ENCODE measurements at regions not wholly inside any gene's neighbourhood (a gene's known extent, or its start where the extent isn't known, plus 50 kb on each side); places are given as distances from the start of the nearest gene placed in this dataset.

DNA sequence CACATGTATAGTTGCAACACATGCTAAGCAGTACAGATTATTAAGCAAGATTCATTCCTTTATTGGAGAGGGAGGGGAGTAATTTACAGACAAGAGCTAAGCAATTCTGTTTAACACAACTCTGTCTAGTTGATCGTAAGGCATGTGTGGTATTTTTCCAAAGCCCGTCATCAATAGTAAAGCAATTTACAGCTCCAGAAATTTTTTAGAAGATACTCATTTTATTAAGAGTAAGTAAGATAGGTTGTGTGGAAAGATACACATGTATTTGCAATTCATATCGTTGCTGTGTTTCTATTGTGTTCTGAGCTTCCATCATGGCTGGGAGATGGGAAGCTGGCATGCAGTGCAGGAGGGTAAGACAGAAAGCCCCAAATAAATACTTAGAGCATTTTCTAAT, 289.2 kb upstream of the TMEM161B start:
- H2AFZ ChIP-seq (ENCODE audit: low read length) = no peak overlapping the region
- no peak for DNase-seq (ENCODE audit: low read depth in 2 of 2)
- no peaks in the 10 kb centered on the region for H4K20me1 ChIP-seq (ENCODE audit: control insufficient read depth, extremely low read depth, insufficient read depth, low read length)
- TF ChIP-seq, protein P1, sequence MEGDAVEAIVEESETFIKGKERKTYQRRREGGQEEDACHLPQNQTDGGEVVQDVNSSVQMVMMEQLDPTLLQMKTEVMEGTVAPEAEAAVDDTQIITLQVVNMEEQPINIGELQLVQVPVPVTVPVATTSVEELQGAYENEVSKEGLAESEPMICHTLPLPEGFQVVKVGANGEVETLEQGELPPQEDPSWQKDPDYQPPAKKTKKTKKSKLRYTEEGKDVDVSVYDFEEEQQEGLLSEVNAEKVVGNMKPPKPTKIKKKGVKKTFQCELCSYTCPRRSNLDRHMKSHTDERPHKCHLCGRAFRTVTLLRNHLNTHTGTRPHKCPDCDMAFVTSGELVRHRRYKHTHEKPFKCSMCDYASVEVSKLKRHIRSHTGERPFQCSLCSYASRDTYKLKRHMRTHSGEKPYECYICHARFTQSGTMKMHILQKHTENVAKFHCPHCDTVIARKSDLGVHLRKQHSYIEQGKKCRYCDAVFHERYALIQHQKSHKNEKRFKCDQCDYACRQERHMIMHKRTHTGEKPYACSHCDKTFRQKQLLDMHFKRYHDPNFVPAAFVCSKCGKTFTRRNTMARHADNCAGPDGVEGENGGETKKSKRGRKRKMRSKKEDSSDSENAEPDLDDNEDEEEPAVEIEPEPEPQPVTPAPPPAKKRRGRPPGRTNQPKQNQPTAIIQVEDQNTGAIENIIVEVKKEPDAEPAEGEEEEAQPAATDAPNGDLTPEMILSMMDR (conservative IDR thresholded peaks at IDR 0.05 in 1 of 2, IDR thresholded peaks at IDR 0.05 in 1 of 2; ENCODE audit: low read depth in 1 of 2, low read length in 2 of 2) = no peak
- no peak for TF ChIP-seq EZH2 (IDR thresholded peaks at IDR 0.05; ENCODE audit: low read length, missing control alignments)
- H3K9me3 ChIP-seq (ENCODE audit: control insufficient read depth, insufficient read depth, low read depth, low read length) = no peaks in the 10 kb centered on the region
- no peaks in the 10 kb centered on the region for H3K36me3 ChIP-seq (ENCODE audit: control insufficient read depth, insufficient read depth, low read length)
- H3K4me3 ChIP-seq (replicated peaks in 1 of 4; ENCODE audit: control extremely low read depth in 1 of 4, insufficient read depth in 1 of 4, low read depth in 3 of 4, low read length in 4 of 4) = no peak overlapping the region
- H3K4me2 ChIP-seq (ENCODE audit: extremely low read depth, insufficient read depth, low read length) = no peak overlapping the region
- H3K9ac ChIP-seq (ENCODE audit: insufficient read depth, low read length) = no peak overlapping the region
- no peaks in the 10 kb centered on the region for H3K4me1 ChIP-seq (ENCODE audit: control insufficient read depth, extremely low read depth, insufficient read depth, low read length)
- H3K27ac ChIP-seq (ENCODE audit: insufficient read depth, low read length) = no peak overlapping the region
- no peaks in the 10 kb centered on the region for H3K27me3 ChIP-seq (ENCODE audit: control insufficient read depth, insufficient read depth, low read length)
- H3K79me2 ChIP-seq (ENCODE audit: control insufficient read depth, insufficient read depth, low read length) = no peaks in the 10 kb centered on the region

GRCh38 chr5:88557131-88557530, 288.5 kb upstream of the TMEM161B start:
- H3K4me3 ChIP-seq (replicated peaks in 1 of 4; ENCODE audit: control extremely low read depth in 1 of 4, insufficient read depth in 1 of 4, low read depth in 3 of 4, low read length in 4 of 4) = no peak overlapping the region
- no peaks in the 10 kb centered on the region for H3K36me3 ChIP-seq (ENCODE audit: control insufficient read depth, insufficient read depth, low read length)
- no peak for DNase-seq (ENCODE audit: low read depth in 2 of 2)
- no peak overlapping the region for H2AFZ ChIP-seq (ENCODE audit: low read length)
- TF ChIP-seq, protein P1 (conservative IDR thresholded peaks at IDR 0.05 in 1 of 2, IDR thresholded peaks at IDR 0.05 in 1 of 2; ENCODE audit: low read depth in 1 of 2, low read length in 2 of 2) = no peak
- TF ChIP-seq EZH2 (IDR thresholded peaks at IDR 0.05; ENCODE audit: low read length, missing control alignments) = no peak
- H3K4me2 ChIP-seq (ENCODE audit: extremely low read depth, insufficient read depth, low read length) = no peak overlapping the region
- no peaks in the 10 kb centered on the region for H3K27me3 ChIP-seq (ENCODE audit: control insufficient read depth, insufficient read depth, low read length)
- no peak overlapping the region for H3K27ac ChIP-seq (ENCODE audit: insufficient read depth, low read length)
- H3K9me3 ChIP-seq (ENCODE audit: control insufficient read depth, insufficient read depth, low read depth, low read length) = no peaks in the 10 kb centered on the region
- H3K79me2 ChIP-seq (ENCODE audit: control insufficient read depth, insufficient read depth, low read length) = no peaks in the 10 kb centered on the region
- H3K4me1 ChIP-seq (ENCODE audit: control insufficient read depth, extremely low read depth, insufficient read depth, low read length) = no peaks in the 10 kb centered on the region
- H3K9ac ChIP-seq (ENCODE audit: insufficient read depth, low read length) = no peak overlapping the region
- H4K20me1 ChIP-seq (ENCODE audit: control insufficient read depth, extremely low read depth, insufficient read depth, low read length) = no peaks in the 10 kb centered on the region

DNA sequence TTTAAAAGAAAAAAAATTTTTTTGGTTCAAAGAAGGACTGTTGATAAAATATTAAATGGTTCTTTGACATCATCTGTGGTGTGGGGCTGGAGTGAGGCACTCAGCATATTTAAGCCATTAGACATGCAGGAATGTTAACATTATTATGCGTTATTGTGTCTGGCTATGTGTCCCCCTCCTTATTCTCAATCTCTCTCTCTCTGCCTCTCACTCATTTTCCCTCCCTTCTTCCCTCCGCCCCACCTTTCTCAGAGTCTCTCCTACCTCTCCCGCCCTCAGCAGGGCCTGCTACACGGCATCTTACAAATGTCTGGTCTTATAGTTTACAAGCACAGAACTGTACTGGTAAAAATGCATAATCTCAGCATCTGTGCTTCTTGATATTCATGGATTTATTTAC, 287.8 kb upstream of the TMEM161B start:
- Histone ChIP-seq H3K9ac (ENCODE audit: insufficient read depth, low read length) (no peak overlapping the region), H2AFZ (ENCODE audit: low read length) (no peak overlapping the region), H3K4me1 (ENCODE audit: control insufficient read depth, extremely low read depth, insufficient read depth, low read length) (no peaks in the 10 kb centered on the region), H3K4me3 (replicated peaks in 1 of 4; ENCODE audit: control extremely low read depth in 1 of 4, insufficient read depth in 1 of 4, low read depth in 3 of 4, low read length in 4 of 4) (no peak overlapping the region), H3K27ac (ENCODE audit: insufficient read depth, low read length) (no peak overlapping the region), H3K4me2 (ENCODE audit: extremely low read depth, insufficient read depth, low read length) (no peak overlapping the region), H3K79me2 (ENCODE audit: control insufficient read depth, insufficient read depth, low read length) (no peaks in the 10 kb centered on the region), H3K27me3 (ENCODE audit: control insufficient read depth, insufficient read depth, low read length) (no peaks in the 10 kb centered on the region), H4K20me1 (ENCODE audit: control insufficient read depth, extremely low read depth, insufficient read depth, low read length) (no peaks in the 10 kb centered on the region), H3K36me3 (ENCODE audit: control insufficient read depth, insufficient read depth, low read length) (no peaks in the 10 kb centered on the region), H3K9me3 (ENCODE audit: control insufficient read depth, insufficient read depth, low read depth, low read length) (no peaks in the 10 kb centered on the region)
- TF ChIP-seq, protein P1 (conservative IDR thresholded peaks at IDR 0.05 in 1 of 2, IDR thresholded peaks at IDR 0.05 in 1 of 2; ENCODE audit: low read depth in 1 of 2, low read length in 2 of 2) = no peak
- TF ChIP-seq EZH2 (IDR thresholded peaks at IDR 0.05; ENCODE audit: low read length, missing control alignments) = no peak
- DNase-seq (ENCODE audit: low read depth in 2 of 2) = peak in 1 of 2 donors; percentile 76

Data from fibroblast of lung (primary cell).